OCI-LY3 (cell line): ENCODE measurements at regions not wholly inside any gene's neighbourhood (a gene's known extent, or its start where the extent isn't known, plus 50 kb on each side); places are given as distances from the start of the nearest gene placed in this dataset.

Source experiments
- EZH2phosphoT487 ChIP-seq: fragments of 200-600 bp; shearing (Covaris generic); IDR thresholded peaks from 2 replicates; pipeline ENCODE4 v1.6.1; 2018; ENCODE audit warnings: antibody characterized with exemption, mixed run types, low read depth
- TF ChIP-seq, protein P1 (sequence below): fragments of 200-600, 300-600 bp; sonication (generic); IDR thresholded peaks from 2 replicates; pipeline ENCODE4 v1.5.1; 2014; ENCODE audit warnings: antibody characterized with exemption, low read length, low read depth

DNA sequence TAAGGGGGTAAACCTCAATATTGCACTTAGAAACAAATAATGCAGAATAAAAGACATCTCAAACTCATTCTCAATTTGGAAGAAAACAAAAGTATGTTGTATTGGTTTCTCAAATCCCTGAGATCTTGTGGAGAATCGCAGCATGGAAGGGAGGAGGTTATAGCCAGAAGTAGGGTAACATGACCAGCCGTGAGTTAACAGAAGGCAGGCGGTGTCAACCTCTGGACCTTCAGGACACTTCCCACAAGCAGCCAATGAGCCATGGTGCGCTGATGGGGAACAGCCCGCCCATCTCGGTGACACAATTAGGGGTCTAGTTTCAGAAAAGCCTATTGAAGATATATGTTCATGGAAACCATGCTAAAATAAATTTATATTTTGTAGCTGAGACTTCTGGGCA, 98.4 kb downstream of the ALDH8A1 start:
- TF ChIP-seq, protein P1, sequence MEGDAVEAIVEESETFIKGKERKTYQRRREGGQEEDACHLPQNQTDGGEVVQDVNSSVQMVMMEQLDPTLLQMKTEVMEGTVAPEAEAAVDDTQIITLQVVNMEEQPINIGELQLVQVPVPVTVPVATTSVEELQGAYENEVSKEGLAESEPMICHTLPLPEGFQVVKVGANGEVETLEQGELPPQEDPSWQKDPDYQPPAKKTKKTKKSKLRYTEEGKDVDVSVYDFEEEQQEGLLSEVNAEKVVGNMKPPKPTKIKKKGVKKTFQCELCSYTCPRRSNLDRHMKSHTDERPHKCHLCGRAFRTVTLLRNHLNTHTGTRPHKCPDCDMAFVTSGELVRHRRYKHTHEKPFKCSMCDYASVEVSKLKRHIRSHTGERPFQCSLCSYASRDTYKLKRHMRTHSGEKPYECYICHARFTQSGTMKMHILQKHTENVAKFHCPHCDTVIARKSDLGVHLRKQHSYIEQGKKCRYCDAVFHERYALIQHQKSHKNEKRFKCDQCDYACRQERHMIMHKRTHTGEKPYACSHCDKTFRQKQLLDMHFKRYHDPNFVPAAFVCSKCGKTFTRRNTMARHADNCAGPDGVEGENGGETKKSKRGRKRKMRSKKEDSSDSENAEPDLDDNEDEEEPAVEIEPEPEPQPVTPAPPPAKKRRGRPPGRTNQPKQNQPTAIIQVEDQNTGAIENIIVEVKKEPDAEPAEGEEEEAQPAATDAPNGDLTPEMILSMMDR, result no peak
- TF ChIP-seq EZH2phosphoT487, result no peak
